Umbilical cord (tissue), 1 donor: ENCODE measurements at regions not wholly inside any gene's neighbourhood (a gene's known extent, or its start where the extent isn't known, plus 50 kb on each side); places are given as distances from the start of the nearest gene placed in this dataset.
A peak's percentile ranks its signal among the peaks of the same experiment; 100 is the strongest.

ENCODE experiments used
- DNase-seq: peaks from one replicate; pipeline ENCODE4 v3.0.0-alpha.2; 2015; ENCODE audit warnings: low spot score

DNA sequence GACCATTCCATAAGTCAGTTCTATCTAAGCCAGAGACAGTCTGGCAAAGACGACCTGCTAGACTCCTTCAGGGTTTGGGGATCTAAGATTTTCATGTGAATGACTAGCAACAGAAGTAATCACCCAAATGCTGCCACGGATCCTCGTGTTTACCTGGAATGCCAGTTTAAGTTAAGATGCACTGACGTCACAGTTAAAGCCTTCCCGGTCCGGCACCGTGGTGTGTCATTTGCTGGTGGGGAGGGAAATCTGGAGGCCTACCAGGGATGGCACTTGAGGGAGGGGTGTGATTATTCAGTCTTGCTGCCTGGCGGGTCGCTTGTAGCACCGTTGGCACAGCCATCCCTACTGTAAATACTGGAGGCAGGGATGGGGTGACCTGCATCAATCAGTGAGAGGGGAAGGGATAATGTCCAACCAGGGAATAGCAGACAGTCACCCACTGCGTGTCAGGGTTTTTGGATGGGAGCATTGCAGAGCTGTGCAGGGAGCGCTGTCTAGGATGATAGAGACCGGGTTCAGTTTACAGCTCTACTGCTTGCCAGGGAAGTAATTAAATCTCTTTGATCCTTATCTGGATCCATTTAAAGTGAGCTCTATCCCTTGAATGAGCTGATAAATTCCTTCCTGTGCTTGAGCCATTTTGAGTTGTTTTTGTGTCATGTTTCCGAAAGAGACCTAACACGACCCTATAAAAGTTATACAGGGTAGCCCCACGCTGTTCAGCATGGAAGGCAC is 764.7 kb upstream of the EEF2KMT start:
- no peak for DNase-seq

DNA sequence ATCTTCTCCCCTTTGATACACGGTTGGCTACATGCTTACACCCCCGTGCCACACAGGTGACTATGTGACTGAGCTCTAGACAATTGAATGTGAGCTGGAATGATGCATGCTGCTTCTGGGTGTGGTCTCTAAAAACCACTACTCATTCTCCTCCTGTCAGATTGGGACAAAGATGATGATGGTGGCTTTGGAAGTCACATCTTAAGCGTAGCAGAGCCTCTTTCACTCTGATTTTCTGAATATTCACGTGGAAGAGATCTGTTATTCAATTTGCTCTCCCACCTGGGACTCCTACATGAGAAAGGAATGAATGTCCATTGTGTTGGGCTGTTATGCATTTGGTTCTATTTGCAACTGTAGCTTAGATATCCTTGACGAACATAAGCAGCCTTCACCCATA is 763.6 kb upstream of the EEF2KMT start:
- DNase-seq = no peak

DNA sequence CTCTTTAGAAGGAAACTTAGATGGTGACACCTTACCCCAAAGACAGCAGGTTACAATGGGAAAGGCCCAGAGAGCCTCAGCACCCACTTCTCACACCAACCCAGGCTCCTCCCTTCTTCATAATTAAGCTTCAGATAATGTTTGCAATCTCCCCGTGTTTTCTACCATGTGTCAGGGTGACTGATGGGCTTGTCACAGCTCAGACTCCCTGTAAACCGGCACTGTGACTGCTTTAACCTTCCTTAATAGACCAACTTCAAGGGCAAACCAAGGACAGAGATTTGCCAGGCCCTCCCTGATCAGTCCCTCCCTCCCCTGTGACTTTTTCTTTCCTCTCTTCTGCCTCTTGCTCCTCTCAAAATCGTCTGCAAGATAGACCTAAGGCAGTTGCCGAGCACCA is 760.6 kb upstream of the EEF2KMT start:
- DNase-seq = no peak

GRCh38 chr16:5854027-5854426 is 756.4 kb upstream of the EEF2KMT start:
- no peak for DNase-seq

DNA sequence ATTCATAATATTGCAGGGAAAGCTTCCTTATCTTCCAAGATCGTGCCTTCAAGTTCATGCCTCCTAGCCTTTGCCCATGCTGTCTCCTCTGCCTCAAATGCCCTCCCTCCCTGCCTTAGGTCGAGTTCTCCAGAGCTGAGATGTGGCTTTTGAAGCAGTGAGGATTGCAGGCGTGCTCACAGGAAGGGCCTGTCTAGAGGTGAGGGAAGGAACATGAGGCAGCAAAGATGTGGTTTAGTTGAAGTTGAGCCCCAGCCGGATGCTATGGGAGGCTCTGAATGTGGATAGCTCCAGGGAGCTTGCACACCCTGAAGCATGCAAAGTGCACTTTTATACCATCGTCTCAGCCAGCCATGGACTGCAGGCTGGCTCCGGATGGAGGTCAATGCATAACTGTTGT is 754.6 kb upstream of the EEF2KMT start:
- DNase-seq = no peak

GRCh38 chr16:5851393-5851982 is 753.9 kb upstream of the EEF2KMT start:
- no peak for DNase-seq

GRCh38 chr16:5850632-5851392 is 753.2 kb upstream of the EEF2KMT start:
- DNase-seq = no peak

DNA sequence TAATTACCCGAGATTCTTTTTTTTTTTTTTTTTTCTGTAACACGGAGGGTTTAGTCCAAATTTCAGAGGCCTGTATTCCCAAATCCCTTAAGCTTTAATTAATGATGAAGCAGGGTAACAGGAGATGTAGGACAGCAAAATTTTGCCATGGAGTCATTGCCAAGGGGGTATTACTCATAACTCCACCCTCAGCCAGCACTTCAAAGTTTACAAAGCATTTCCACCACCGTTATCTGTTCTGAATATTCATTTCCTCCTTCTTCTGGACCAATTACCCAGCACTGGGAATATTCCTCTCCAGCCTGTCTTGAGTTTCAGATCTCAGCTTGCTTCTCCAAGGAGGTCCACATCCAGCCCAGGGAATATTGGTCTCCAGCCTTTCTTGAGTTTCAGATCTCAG is 747.5 kb upstream of the EEF2KMT start:
- no peak for DNase-seq

DNA sequence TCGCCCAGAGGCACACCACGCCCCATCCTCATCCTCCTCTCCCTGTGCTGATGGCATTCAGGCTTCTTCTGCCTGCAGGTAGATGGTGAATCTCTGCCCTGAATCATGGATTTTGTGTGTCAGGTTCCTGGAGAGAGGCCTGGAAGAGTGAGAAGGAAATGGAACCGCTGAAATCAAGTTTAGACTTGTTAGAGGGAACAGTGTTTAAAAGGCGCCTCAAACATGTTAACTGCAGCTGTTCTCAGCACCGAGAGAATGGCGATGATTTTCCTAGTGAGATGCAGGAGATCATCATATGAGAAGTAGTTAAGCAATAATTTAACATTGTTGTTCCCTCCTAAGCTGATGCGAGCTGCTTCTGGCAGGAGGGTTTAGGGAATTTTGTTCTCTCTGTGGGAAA is 744.4 kb upstream of the EEF2KMT start:
- peak; percentile 11 for DNase-seq

GRCh38 chr16:5838725-5839124 is 741.1 kb upstream of the EEF2KMT start:
- DNase-seq = no peak

GRCh38 chr16:5838071-5838470 is 740.5 kb upstream of the EEF2KMT start:
- DNase-seq = no peak

DNA sequence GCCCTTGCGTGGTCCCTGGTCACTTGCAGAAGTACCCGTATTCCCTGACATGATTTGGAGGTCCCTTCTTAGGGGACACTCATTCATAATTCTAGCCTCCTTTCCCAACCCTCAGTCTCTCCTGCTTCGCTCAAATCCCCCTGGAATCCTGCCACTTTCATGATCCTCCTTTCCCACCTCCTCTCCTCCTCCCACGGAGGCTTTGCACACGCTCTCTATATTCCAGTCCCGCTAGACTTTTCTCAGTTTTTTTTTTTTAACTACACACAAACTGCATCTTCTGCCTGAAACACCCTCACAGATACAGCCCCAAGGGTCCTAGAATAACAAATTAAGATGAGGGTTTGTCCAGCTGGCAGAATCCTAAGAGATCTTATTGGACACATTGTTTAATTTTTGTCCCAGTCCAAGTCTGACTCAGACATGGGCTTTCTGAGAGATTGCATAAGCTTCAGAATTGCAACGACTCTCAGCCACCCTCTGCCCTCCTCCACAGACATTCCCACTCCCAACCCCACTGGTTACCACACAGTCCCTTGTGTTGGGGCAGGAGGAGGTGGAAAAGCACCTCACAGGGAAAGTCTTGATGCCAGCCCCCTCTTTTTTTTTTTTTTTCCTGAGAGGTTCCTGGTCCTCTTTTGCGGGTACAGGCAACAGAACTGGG is 739.5 kb upstream of the EEF2KMT start:
- peak; percentile 3 for DNase-seq

GRCh38 chr16:5835876-5836275 is 738.3 kb upstream of the EEF2KMT start:
- DNase-seq = no peak

GRCh38 chr16:5826332-5826731 is 728.7 kb upstream of the EEF2KMT start:
- no peak for DNase-seq

DNA sequence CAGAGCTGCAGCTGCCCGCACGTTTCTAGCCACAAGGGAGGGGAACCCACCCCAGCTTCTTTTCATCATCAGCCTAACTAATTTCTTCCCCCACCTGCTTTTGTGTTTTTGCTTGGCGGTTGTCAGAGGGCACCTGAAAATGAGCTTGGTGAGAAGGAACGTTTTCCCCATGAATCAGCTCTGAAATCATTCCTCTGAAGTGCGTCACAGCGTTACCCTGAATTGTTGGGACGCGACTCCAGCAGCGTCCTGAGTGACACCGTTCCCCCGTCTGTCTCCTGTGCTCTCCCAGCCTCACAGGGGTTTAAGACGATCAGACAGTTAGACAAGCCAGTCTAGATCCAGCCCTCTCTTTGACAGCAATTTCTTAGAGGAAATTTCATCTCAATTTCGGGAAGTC is 722.9 kb upstream of the EEF2KMT start:
- no peak for DNase-seq

GRCh38 chr16:5815570-5816237 is 718.1 kb upstream of the EEF2KMT start:
- no peak for DNase-seq

- DNase-seq = no peak
These were observed 703.8 kb upstream of the EEF2KMT start for GRCh38 chr16:5801396-5801795.

- no peak for DNase-seq
These were observed 696.0 kb upstream of the EEF2KMT start for GRCh38 chr16:5793556-5793955.

DNA sequence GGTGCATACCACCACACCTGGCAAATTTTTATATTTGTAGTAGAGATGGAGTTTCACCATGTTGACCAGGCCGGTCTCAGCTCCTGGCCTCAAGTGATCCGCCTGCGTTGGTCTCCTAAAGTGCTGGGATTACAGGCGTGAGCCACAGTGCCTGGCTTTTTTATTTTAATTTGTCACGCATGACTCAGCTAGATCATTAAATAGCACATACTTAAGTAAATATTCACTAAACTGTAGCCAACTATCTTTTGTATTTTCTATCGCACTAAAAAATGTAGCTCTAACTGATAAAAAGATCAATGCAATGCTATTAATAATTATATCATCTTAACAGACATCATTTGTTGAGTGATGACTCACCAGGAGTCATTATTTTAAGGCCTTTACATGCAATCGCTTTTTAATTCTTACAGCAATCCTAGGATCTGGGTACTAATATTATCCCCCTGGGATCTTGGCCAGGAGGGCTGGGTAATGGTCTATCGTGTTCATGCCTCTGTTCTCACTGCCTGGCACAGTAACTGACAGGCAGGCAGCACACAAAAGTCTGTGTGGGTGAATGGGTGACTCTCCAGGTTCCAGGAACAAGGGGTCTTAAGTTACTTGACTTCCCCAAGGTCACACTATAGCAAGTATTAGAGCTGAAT is 693.5 kb upstream of the EEF2KMT start:
- DNase-seq = no peak

DNA sequence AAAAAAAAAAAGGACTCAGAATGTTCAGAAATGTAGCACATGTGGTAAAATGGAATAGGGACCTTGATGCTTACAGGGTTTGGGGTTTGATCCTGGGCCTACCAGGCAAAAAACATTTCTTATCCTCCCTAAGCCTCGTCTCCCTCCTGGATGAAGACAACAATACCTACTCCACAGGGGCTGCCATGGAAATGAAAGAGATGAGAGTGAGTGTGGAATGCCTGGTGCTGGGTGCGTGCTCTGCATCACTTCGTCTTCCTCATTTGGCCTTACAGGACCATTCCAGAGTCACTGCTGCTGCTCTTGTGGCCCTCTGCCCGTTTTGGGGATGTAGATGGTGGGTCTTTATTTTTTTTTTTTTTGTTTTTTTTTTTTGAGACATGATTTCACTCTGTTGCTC is 692.9 kb upstream of the EEF2KMT start:
- DNase-seq = no peak

GRCh38 chr16:5789033-5789432 is 691.4 kb upstream of the EEF2KMT start:
- DNase-seq = no peak
